WTC11 (cell line): ENCODE measurements at regions not wholly inside any gene's neighbourhood (a gene's known extent, or its start where the extent isn't known, plus 50 kb on each side); places are given as distances from the start of the nearest gene placed in this dataset.

Experiments used
- ATAC-seq: fragments of 200-7000 bp; cut with Tn5 transposase; 2 replicates; pipeline ENCODE4 v1.10.0; 2021; ENCODE audit warnings: mild to moderate bottlenecking, moderate library complexity
- CTCF ChIA-PET: fragments of 300-600 bp; sonication (Branson Sonifier 250); formaldehyde crosslinking; loops from one replicate; lab custom pipeline; 2021; ENCODE audit warnings: antibody characterized with exemption; lab: Charles Lee
- POLR2A ChIA-PET: fragments of 350-600 bp; sonication (Branson Sonifier 250); formaldehyde crosslinking; loops from one replicate; lab custom pipeline; 2021; ENCODE audit warnings: antibody characterized with exemption; lab: Charles Lee
- DNase-seq: peaks from one replicate; pipeline ENCODE4 v3.0.0; 2021; ENCODE audit warnings: low spot score
- H3K27ac Mint-ChIP-seq: 2 replicates; pipeline ENCODE4 v1.8.0; 2021; ENCODE audit warnings: mixed read lengths
- H3K27me3 Mint-ChIP-seq: 2 replicates; pipeline ENCODE4 v1.8.0; 2021; ENCODE audit warnings: low read depth, mild to moderate bottlenecking, moderate library complexity, mixed read lengths
- H3K36me3 Mint-ChIP-seq: 2 replicates; pipeline ENCODE4 v1.8.0; 2021; ENCODE audit warnings: mixed read lengths
- H3K4me1 Mint-ChIP-seq: 2 replicates; pipeline ENCODE4 v1.8.0; 2022; ENCODE audit warnings: mixed read lengths
- H3K4me3 Mint-ChIP-seq: 2 replicates; pipeline ENCODE4 v1.8.0; 2021; ENCODE audit warnings: mild to moderate bottlenecking, moderate library complexity, mixed read lengths
- H3K9me3 Mint-ChIP-seq: 2 replicates; pipeline ENCODE4 v1.8.0; 2021; ENCODE audit warnings: mixed read lengths
- ATF1 ChIP-seq: sonication (generic); formaldehyde crosslinking; IDR thresholded peaks from 2 replicates; pipeline ENCODE4 v1.8.1; 2023; ENCODE audit warnings: mild to moderate bottlenecking, moderate library complexity, missing genetic modification reagents
- ESRRA ChIP-seq: sonication (generic); formaldehyde crosslinking; IDR thresholded peaks from 2 replicates; pipeline ENCODE4 v1.8.1; 2022; ENCODE audit warnings: mild to moderate bottlenecking, missing genetic modification reagents, borderline replicate concordance
- FOXP1 ChIP-seq: sonication (generic); formaldehyde crosslinking; IDR thresholded peaks from 2 replicates; pipeline ENCODE4 v1.8.0; 2022; ENCODE audit warnings: missing genetic modification reagents, mild to moderate bottlenecking, moderate library complexity, borderline replicate concordance
- GABPB1 ChIP-seq: sonication (generic); formaldehyde crosslinking; IDR thresholded peaks from 2 replicates; pipeline ENCODE4 v1.8.1; 2023; ENCODE audit warnings: mild to moderate bottlenecking, missing genetic modification reagents
- GRHL2 ChIP-seq: fragments of 250-450 bp; sonication (Bioruptor Pico); IDR thresholded peaks from 2 replicates; pipeline ENCODE4 v1.8.0; 2022; ENCODE audit warnings: mild to moderate bottlenecking, moderate library complexity; ENCODE audit not compliant: insufficient replicate concordance, severe bottlenecking
- HMGA2 ChIP-seq: fragments of 250-450 bp; sonication (Bioruptor Pico); IDR thresholded peaks from 2 replicates; pipeline ENCODE4 v1.4.0; 2021; ENCODE audit warnings: mild to moderate bottlenecking, moderate library complexity
- JUN ChIP-seq: sonication (generic); formaldehyde crosslinking; IDR thresholded peaks from 2 replicates; pipeline ENCODE4 v1.8.0; 2023; ENCODE audit warnings: mild to moderate bottlenecking, missing genetic modification reagents
- KAT7 ChIP-seq: sonication (generic); formaldehyde crosslinking; IDR thresholded peaks from 2 replicates; pipeline ENCODE4 v1.8.1; 2023; ENCODE audit warnings: missing genetic modification reagents, mild to moderate bottlenecking, borderline replicate concordance
- MAX ChIP-seq: sonication (generic); formaldehyde crosslinking; IDR thresholded peaks from 2 replicates; pipeline ENCODE4 v1.8.0; 2022; ENCODE audit warnings: mild to moderate bottlenecking, missing genetic modification reagents
- NFE2L1 ChIP-seq: sonication (generic); formaldehyde crosslinking; IDR thresholded peaks from 2 replicates; pipeline ENCODE4 v1.8.1; 2023; ENCODE audit warnings: missing genetic modification reagents
- NFYB ChIP-seq: sonication (generic); formaldehyde crosslinking; conservative IDR thresholded peaks from 2 replicates; pipeline ENCODE4 v1.8.0; 2022; ENCODE audit warnings: low read depth, missing genetic modification reagents
- PREB ChIP-seq: sonication (generic); formaldehyde crosslinking; IDR thresholded peaks from 2 replicates; pipeline ENCODE4 v1.8.1; 2022; ENCODE audit warnings: mild to moderate bottlenecking, missing genetic modification reagents, moderate library complexity, borderline replicate concordance
- RELA ChIP-seq: sonication (generic); formaldehyde crosslinking; IDR thresholded peaks from 2 replicates; pipeline ENCODE4 v1.8.1; 2022; ENCODE audit warnings: missing genetic modification reagents, mild to moderate bottlenecking, borderline replicate concordance
- RORB ChIP-seq: fragments of 250-450 bp; sonication (Bioruptor Pico); IDR thresholded peaks from 2 replicates; pipeline ENCODE4 v1.9.0; 2021; ENCODE audit warnings: mild to moderate bottlenecking
- TEAD1 ChIP-seq: sonication (generic); formaldehyde crosslinking; IDR thresholded peaks from 2 replicates; pipeline ENCODE4 v1.8.0; 2022; ENCODE audit warnings: mild to moderate bottlenecking, missing genetic modification reagents
- TEAD4 ChIP-seq: sonication (generic); formaldehyde crosslinking; IDR thresholded peaks from 2 replicates; pipeline ENCODE4 v1.8.0; 2022; ENCODE audit warnings: mild to moderate bottlenecking, missing genetic modification reagents
- ZMAT4 ChIP-seq: fragments of 250-450 bp; sonication (Bioruptor Pico); IDR thresholded peaks from 2 replicates; pipeline ENCODE4 v1.9.0; 2021; ENCODE audit warnings: mild to moderate bottlenecking
- ZNF121 ChIP-seq: sonication (generic); formaldehyde crosslinking; IDR thresholded peaks from 2 replicates; pipeline ENCODE4 v1.8.0; 2023; ENCODE audit warnings: missing genetic modification reagents
- TF ChIP-seq, protein P1 (sequence below): sonication (generic); formaldehyde crosslinking; IDR thresholded peaks from 2 replicates; pipeline ENCODE4 v1.8.1; 2023; ENCODE audit warnings: mild to moderate bottlenecking, missing genetic modification reagents
- TF ChIP-seq, protein P2 (sequence below): sonication (generic); formaldehyde crosslinking; IDR thresholded peaks from 2 replicates; pipeline ENCODE4 v1.8.0; 2023; ENCODE audit warnings: mild to moderate bottlenecking, missing genetic modification reagents

DNA sequence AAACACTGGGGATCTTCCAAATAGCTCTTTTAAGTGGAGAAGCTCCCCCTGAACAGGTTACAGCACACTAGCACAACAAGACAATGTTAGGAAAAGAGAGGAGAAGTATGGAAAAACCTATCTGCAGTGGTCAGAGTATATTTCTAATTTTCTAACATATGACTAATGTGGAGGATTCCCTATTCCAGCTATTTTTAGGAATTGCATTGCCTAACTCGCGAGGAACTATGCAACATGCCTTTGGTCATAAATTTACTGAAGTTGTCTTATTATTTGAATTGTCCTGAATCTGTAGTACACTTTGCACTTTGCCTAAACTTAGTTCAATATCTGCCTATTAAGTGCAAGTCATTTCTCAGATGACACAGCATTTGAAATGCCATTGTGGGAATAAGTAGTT, 381.4 kb downstream of the CCDC85A start (continued):
- TF ChIP-seq, protein P1, sequence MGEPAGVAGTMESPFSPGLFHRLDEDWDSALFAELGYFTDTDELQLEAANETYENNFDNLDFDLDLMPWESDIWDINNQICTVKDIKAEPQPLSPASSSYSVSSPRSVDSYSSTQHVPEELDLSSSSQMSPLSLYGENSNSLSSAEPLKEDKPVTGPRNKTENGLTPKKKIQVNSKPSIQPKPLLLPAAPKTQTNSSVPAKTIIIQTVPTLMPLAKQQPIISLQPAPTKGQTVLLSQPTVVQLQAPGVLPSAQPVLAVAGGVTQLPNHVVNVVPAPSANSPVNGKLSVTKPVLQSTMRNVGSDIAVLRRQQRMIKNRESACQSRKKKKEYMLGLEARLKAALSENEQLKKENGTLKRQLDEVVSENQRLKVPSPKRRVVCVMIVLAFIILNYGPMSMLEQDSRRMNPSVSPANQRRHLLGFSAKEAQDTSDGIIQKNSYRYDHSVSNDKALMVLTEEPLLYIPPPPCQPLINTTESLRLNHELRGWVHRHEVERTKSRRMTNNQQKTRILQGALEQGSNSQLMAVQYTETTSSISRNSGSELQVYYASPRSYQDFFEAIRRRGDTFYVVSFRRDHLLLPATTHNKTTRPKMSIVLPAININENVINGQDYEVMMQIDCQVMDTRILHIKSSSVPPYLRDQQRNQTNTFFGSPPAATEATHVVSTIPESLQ (CRISPR knock-in tag) = no peak
- no peak for TF ChIP-seq PREB (CRISPR knock-in tag)
- TF ChIP-seq ZNF121 (CRISPR knock-in tag) = no peak
- TF ChIP-seq GRHL2 (CRISPR knock-in tag) = no peak
- TF ChIP-seq, all 79 proteins: peak for 0

GRCh38 chr2:56571074-56571473, 387.3 kb downstream of the CCDC85A start:
- Mint-ChIP-seq H3K27me3 (no peaks in the 10 kb centered on the region), H3K4me3 (no peak overlapping the region), H3K27ac (no peak overlapping the region), H3K9me3 (no peaks in the 10 kb centered on the region), H3K4me1 (no peaks in the 10 kb centered on the region), H3K36me3 (no peaks in the 10 kb centered on the region)
- ATAC-seq (no peak), DNase-seq (no peak)
- TF ChIP-seq MAX (CRISPR knock-in tag) (no peak), ESRRA (no peak), NFE2L1 (CRISPR knock-in tag) (no peak), ATF1 (CRISPR knock-in tag) (no peak), HMGA2 (CRISPR knock-in tag) (no peak), TEAD4 (CRISPR knock-in tag) (no peak), PREB (CRISPR knock-in tag) (no peak), NFYB (no peak), GABPB1 (CRISPR knock-in tag) (no peak), TEAD1 (CRISPR knock-in tag) (no peak), RORB (no peak), KAT7 (CRISPR knock-in tag) (no peak), JUN (CRISPR knock-in tag) (no peak), FOXP1 (no peak), ZNF121 (CRISPR knock-in tag) (no peak), ZMAT4 (CRISPR knock-in tag) (no peak), RELA (CRISPR knock-in tag) (no peak)
- TF ChIP-seq, protein P1 (CRISPR knock-in tag) = no peak
- TF ChIP-seq, protein P2, sequence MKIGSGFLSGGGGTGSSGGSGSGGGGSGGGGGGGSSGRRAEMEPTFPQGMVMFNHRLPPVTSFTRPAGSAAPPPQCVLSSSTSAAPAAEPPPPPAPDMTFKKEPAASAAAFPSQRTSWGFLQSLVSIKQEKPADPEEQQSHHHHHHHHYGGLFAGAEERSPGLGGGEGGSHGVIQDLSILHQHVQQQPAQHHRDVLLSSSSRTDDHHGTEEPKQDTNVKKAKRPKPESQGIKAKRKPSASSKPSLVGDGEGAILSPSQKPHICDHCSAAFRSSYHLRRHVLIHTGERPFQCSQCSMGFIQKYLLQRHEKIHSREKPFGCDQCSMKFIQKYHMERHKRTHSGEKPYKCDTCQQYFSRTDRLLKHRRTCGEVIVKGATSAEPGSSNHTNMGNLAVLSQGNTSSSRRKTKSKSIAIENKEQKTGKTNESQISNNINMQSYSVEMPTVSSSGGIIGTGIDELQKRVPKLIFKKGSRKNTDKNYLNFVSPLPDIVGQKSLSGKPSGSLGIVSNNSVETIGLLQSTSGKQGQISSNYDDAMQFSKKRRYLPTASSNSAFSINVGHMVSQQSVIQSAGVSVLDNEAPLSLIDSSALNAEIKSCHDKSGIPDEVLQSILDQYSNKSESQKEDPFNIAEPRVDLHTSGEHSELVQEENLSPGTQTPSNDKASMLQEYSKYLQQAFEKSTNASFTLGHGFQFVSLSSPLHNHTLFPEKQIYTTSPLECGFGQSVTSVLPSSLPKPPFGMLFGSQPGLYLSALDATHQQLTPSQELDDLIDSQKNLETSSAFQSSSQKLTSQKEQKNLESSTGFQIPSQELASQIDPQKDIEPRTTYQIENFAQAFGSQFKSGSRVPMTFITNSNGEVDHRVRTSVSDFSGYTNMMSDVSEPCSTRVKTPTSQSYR (CRISPR knock-in tag) = no peak
- CTCF ChIA-PET = no interaction called here
- POLR2A ChIA-PET = no interaction called here
